NOMO-1 treated with dmso at 0.1 percent for 144 hours (cell line): ENCODE measurements at regions not wholly inside any gene's neighbourhood (a gene's known extent, or its start where the extent isn't known, plus 50 kb on each side); places are given as distances from the start of the nearest gene placed in this dataset.

ENCODE experiments used
- DNase-seq: peaks from one replicate; lab custom pipeline; 2025; ENCODE audit not compliant: unreplicated experiment; lab: John Stamatoyannopoulos, UW

DNA sequence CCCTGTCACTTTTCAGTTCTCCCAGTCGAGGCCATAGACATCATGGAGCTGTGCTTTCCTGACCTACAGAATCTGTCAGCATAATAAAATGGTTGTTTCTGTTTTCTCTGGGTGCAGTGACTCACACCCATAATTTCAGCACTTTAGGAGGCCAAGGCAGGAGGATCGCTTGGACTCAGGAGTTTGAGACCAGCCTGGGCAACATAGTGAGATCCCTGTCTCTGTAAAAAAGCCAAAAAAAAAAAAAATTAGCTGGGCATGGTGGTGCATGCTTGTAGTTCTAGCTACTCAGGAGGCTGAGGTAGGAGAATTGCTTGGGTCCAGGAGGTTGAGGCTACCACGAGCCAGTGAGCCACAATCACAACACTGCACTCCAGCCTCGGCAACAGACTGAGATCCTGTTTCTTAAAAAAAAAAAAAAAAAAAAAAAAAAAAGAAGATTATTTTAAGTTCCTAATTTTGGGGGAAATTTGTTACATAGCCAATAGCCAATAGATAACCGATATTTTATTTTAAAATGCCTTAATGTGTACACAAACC is 196.2 kb downstream of the ADSS2 start:
- no peak for DNase-seq

DNA sequence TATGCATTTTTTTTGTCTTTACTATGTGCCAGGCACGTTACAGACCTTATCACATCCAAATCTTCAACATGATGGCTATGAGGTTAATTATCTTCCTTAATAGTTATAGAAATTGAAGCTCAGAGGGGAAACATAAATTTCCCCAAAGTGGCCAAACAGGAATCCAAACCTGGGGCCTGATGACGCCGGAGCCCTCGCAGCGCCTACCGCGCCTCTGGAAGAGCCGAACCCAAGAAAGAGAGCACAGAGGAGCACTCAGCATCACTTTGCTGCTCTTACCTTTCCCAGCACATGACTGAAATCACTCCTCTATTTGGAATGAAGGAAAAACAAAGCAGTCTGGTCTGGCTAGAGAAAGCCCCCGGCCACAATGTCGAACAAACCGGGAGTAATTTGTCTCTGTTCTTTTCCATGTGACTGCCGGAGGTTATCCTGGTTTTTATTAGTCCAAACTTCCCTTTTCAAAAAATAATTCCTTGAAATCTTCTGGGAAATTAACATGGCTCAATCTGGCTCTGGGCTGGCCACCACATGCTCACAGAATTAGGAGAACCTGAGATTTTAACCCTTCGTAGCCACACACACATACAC is 195.5 kb downstream of the ADSS2 start:
- DNase-seq: no peak

DNA sequence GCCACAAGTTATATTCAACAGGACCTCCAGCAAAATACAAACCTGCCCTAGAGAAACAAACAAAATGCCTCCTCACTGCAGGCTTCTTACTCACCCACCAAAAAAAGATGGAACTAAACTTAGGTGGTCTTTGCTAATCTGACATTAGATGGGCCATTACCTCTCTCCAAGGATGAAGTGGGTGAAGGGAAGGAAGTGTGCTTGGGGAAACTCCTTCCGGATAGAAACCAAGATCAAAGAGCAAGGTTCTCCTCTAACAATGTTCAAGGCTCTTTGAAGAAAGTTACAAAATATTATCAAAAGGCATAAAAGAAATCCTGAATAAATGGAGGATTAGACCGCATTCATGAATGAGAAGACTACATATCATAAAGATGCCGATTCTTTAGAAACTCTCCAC is 187.5 kb downstream of the ADSS2 start:
- no peak for DNase-seq

DNA sequence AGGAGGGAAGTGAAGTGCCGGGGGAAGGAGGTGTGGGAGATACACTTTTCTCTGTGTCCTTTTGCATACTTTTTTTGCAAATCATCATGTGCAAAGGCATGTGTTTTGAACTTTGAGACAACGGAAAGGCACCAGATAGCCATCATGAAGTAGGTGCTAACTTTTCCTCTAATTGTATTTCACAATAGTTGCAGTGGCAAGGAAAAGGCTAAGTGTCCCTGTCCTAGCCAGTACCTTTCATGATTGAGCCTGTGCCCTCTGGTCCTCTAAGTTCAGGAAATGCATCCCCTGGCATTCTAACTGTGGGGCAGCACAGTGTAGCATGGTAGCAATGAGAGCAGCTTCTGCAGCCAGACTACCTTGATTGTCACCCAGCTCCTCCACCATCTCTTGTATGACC is 186.2 kb downstream of the ADSS2 start:
- no peak for DNase-seq

DNA sequence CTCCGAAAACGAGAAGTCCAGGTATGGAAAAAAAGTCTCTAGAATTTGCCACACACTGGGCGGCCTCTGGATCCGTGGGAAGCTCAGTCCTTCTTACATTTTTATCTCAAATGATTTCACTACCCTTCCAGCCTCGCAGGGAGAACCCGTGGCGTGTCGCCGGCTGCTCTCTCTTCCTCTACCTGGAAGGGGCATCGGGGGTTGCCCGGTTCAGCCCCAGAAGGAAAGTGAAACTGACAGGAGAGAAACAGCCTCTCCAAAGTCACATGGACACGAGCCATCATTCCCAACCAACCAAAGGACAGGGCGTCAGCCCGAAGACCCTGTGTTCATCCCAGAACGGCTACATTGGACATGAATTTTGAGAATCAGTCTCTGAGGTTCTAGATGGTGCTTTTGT is 182.5 kb downstream of the ADSS2 start:
- no peak for DNase-seq

DNA sequence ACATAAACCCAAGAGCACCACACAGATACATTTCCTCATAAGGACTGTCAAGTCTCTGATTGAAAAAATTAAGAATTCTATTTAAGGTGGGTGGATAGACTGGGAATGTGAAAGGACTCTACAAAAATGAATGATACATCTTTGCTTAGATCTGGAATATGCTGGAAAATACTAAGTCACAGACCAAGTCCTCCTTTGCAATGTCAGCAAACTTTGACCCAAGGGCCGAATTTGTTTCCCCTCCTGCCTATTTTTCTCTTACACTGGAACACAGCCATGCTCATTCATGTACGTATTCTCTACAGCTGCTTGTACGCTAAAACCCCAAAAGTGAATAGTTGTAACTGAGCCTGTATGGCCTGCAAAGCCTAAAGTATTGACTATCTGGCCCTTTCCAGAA is 180.7 kb downstream of the ADSS2 start:
- DNase-seq: no peak

DNA sequence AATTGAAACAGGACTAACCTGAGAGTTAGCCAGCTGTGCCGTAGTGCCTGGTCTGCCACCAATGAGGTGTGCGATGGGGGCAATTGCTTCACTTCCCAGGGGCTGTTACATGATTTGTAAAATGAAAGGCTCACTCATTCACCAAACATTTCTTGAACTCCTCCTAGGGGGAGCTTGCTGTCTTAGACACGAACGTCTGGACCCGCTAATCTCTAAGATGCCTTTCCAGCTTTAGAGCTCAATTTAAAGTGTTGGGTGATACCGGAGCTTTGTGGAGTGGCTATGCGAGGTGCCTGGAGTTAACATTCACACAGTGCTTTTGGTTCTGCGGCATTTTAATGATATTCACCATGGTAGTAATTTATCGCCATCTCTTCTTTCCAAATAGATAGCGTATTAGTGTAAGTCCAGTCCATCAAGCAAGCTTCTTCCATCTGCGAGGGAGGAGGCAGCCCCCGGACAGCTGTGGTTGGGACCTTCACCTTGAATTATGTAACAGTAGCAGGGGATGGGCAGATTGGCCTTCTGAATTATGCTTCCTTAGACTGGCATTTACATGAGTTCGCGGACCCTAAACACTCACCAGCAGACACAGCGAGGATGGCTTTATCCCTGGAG is 179.9 kb downstream of the ADSS2 start:
- DNase-seq: no peak

DNA sequence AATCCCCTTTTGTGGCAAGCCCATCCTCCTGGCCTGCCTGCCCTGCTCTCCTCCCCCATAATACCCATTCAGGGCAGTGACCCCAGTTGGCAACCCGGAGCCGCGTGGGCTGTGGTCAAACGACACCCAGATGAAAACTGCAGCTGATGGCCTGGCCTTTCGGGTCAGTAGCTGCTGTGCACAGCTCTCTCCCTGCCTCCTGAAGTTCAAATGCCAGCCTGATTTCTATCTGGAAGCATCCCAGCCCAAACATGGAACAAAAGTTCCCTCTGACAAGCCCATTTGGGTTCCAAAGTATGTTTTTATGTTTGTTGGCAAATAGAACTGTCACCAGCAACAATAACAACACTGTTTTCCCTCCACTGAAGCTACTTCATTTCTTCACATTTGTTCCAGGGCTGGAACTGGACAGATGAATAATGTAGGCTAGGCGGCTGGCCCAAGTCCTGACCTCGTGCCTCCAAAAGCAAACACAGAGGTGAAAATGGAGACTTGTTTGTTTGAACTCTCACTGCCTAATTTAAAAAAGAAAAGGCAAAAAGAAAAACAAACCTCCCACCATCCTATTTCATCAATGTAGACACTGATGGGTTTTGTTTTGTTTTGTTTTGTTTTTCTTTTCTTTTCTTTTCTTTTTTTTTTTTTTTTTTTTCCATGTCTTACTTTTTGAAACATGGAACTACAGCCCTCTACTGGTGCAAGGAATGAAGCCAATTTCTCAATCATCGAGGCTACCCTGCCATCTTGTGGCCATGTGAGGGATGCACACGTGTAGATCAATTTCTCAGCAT is 179.0 kb downstream of the ADSS2 start:
- DNase-seq: peak; percentile 56

DNA sequence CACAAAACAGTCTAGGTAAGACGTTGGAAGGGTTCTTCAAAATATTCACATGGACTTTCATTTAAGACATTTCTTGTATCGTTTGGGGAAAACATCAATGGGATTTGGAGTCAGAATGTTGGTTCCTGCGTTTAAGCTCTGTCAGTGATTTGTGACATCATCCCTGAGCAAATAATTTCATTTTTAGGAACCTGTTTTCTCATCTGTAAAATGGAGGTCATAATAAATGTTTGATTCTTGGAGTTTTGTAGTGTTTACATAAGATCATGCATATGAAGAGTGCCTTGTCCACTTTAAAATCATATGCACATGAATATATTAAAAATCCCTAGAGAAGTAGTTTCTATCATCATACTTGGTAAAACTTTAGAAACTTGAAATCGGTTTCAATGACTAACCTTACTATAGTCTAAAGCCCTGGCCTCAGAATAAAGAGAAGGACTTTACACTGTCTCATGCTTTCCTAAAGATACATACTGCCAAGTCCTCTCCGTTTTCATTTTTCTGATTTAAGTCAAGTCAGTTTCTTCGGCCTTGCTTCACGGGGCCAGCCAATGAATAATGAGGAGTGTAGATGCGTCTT is 178.4 kb downstream of the ADSS2 start:
- DNase-seq: no peak

DNA sequence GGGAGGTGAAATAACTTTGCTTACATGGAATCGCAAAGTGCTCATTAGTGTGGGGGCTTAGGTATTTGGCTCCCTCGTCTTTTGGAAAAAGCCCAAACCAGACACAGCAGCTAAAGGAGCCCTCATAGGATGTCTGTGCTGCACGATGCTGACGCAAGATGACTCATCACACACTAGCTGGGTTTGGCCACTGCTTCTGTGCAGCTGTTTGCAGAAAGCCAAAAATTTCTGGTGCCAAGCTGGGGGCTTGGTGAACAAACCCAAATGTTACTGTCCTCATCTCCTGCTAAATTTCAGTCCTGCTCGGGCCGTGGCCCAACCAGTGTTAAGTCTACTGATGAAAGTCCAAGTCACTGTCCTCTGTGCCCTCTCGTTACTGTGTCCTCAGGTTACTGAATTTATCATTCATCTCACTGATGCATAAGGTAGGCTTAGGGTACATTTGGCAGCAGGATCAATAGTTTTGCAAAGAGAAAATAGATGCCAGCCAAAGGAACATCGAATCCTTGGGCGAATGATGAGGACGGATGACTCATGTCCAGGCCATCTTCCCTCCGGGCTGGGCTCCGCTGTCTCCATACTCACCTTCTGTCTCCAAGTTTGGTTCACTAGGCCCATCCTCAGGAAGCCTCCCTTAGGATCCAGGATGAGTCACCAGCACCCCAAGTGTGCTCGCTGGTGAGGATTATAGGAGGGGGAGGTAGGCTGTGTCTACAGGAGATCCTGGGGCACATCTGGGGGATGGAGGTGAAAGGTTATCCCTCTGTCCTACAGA is 177.7 kb downstream of the ADSS2 start:
- peak; percentile 37 for DNase-seq

DNA sequence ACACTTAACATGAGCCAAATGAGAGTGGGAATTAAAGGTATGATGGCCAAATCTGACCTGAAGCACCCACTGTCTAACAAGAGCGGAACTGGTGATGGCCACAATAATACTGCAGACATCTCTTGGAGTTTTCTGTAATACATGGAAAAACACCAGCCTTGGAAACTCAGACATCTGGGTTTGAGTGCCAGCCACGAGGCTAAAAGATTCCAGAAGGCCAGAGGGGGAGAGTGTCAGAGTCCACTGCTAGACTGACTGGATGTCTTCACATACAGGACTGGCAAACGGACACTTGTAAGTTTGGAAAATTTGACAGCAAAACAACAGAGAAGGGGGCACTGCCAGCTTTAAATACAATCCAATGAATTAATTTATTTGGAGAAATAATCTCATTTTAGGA is 175.1 kb downstream of the ADSS2 start:
- DNase-seq: no peak

DNA sequence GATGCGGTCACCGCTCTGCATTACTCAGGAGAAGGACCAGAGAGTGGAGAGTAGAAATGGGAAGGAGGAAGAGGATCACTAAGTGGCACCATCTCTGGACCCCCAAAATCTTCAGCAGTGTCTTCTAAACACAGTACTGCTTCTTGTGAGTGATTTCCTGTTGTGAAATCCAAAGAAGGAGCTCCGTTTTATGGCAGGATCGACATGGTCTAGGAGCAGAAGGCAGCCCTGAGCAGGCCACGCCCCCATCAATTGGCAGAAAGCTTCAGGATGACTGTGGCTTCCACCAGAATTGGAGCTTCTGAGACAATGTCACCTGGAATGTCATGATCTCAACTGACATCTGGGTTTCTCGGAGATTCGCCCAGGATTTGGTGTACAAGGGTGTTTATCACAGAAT is 171.5 kb downstream of the ADSS2 start:
- DNase-seq: no peak

DNA sequence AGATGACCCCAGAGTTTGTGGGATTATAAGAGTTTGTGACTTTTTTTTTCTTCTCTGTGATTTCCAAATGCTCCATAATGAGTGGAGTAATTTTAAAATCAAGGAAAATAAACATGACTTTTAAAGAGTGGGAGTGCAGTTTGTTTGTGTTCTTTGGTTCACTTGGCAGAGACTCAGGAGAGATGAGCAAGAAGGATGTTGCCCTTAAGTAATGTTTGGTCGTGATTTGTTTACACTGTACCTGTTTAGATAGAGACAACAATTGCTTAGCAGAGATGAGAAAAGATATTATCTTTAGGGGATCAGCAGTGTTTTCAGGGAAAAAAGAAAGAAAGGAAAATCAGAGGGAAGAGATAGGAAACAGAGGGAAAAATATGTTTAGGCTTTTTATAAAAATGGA is 170.8 kb downstream of the ADSS2 start:
- no peak for DNase-seq

DNA sequence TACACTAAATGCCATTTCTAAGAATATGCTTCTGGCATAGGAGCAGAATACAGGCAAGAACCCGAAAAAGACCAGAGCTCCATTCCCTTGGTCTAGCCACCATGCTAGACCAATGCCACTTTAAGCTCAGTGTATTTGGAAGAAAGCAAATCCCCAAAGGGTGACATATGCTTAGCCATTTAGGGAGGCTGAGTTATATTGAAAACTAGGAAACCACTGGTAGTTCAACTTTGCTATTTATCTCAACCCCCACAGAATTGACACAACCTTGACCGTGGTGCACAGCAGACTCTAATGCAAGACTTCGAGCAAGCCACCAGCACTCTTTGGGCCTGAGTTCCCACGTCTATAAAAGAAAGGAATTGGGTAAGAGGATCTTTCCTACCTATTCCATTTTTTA is 167.9 kb downstream of the ADSS2 start:
- no peak for DNase-seq

DNA sequence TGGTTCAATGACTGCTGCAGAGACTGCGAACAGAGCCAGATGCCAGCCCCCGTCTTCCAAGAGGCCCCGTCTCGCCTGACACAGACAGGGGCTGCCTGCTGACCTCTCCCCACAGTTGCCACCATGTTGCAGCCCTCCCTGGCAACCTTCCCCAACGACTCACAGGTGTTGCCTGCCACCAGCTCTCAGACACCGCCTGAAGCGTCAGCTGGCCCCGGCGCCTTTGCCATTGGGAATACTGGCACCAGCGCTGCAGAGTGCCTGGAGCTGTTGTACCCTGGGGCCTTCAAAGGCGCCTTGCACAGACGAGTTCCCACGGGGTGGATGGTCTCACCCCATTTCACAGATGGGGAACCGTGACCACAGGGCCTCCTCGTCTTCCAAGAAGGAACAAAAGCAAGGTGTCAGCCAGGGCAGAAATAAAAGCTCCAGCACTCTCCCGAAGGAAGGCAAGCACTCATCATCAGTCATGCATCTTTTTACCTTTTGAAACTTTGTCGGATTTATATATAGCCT is 167.0 kb downstream of the ADSS2 start:
- DNase-seq: no peak

DNA sequence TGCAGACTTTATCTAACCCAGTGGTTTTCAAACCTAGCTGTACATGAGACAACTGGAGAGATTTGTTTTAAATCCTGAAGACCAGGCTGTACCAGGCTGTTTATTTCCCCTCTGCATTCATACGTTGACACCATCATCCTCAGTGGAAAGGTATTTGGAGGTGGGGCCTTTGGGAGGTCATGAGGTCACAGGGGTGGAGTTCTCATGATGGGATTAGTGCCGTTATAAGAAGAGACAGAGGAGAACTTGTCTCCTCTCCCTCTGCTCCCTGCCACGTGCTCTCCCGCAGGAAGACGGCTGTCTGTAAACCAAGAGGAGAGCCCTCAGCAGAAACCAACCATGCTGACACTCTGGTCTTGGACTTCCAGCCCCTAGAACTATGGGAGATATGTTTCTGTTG is 165.4 kb downstream of the ADSS2 start:
- no peak for DNase-seq

DNA sequence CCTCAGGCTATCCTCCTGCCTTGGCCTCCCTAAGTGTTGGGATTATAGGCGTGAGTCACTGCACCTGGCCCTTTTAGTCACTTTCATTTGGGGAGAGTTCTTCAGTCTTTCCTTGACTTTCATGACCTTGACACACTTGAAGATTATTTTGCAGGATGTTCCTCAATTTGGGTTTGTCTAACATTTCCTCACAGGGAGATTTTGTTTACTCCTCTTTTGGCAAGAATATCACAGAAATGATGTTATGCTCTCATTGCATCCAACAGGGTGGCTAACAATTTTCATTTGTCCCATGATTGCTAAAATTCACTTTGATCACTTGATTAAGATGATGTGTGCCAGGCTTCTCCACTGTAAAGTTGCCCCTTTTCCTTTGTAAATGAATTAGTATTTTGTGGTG is 164.0 kb downstream of the ADSS2 start:
- DNase-seq: no peak

DNA sequence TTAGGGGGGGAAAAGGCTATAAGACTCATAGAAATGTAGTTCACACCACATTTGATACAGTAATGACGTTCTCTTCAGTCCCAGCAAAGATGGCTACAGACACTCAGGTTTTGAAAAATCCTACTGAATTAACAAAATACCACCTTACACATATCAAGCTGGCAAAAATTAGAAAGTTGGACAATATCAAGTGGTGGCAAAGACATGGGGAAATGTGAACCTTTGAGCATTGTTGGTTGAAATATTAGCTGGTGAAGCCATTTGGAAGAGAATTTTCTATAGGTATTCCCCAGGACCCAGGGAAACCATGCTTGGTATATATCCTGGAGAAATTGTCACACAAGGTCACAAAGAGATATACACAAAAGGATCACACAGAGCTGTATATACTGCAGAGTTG is 163.0 kb downstream of the ADSS2 start:
- no peak for DNase-seq

DNA sequence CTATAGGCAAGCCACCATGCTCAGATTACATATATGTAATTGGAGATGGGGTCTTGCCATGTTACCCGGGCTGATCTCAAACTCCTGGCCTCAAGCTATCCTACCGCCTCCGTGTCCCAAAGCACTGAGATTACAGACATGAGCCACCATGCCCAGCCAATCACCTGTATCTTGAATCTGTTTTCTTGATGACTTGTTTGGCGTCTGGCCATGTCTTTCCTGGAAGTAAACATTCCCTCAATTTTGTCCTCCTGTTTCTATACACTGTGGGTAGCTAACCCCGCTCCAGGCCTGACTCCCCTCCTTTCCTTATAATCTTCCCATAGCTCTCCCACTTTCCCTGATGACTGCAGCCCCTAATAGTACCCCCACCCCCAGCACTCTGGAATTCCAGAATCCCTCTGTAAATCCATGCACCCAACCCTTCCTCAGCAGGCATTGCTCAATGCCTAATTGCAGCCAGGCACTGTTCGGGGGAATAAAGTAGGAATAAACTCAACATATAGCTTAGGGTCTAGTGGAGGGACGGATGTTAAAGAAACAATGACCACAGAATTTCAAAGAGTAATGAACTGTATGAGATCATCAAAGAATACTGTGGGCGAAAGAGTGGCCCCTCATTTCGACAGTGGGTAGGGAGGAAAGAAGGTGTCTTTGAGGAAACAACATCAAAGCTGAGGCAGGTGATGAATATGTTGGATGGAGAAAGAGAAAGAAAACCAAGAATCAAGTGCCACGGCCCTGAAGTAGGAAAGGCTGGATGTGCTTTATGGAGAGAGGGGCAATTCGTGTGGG is 161.5 kb downstream of the ADSS2 start:
- DNase-seq: no peak
